ENCODE measurements at regions not wholly inside any gene's neighbourhood (a gene's known extent, or its start where the extent isn't known, plus 50 kb on each side); places are given as distances from the start of the nearest gene placed in this dataset.

- no peaks in the 10 kb centered on the region for H3K27me3 ChIP-seq
- peaks cover 0 to 5% (median 0%) of the 10 kb centered on the region in 4 donors for H3K9me3 ChIP-seq
- TF ChIP-seq CTCF (IDR thresholded peaks at IDR 0.05) (no peak), POLR2A (IDR thresholded peaks at IDR 0.05) (no peak)
- H3K36me3 ChIP-seq = no peaks in the 10 kb centered on the region
- DNase-seq = no peak
- H3K27ac ChIP-seq = no peak overlapping the region
- no peaks in the 10 kb centered on the region for H3K4me1 ChIP-seq
- no peak overlapping the region for H3K4me3 ChIP-seq
Measured at GRCh38 chr9:108374626-108375025, 481.2 kb downstream of the ACTL7B start.

- Histone ChIP-seq H3K27me3 (no peaks in the 10 kb centered on the region), H3K36me3 (no peaks in the 10 kb centered on the region), H3K4me3 (no peak overlapping the region), H3K4me1 (no peaks in the 10 kb centered on the region), H3K9me3 (no peaks in the 10 kb centered on the region), H3K27ac (no peak overlapping the region)
- no peak for DNase-seq
- TF ChIP-seq CTCF (IDR thresholded peaks at IDR 0.05) = no peak
- TF ChIP-seq POLR2A (IDR thresholded peaks at IDR 0.05) = no peak
Measured at GRCh38 chr9:108367188-108367587, 488.6 kb downstream of the ACTL7B start.

GRCh38 chr9:108363311-108363710 lies 492.5 kb downstream of the ACTL7B start:
- Histone ChIP-seq H3K4me3 (no peak overlapping the region), H3K9me3 (no peaks in the 10 kb centered on the region), H3K27me3 (no peaks in the 10 kb centered on the region), H3K36me3 (no peaks in the 10 kb centered on the region), H3K4me1 (no peaks in the 10 kb centered on the region), H3K27ac (no peak overlapping the region)
- no peak for DNase-seq
- TF ChIP-seq CTCF (IDR thresholded peaks at IDR 0.05) = no peak
- TF ChIP-seq POLR2A (IDR thresholded peaks at IDR 0.05) = no peak

GRCh38 chr9:108360304-108360703 lies 495.5 kb downstream of the ACTL7B start:
- no peak overlapping the region for H3K27ac ChIP-seq
- no peaks in the 10 kb centered on the region for H3K4me1 ChIP-seq
- H3K36me3 ChIP-seq = no peaks in the 10 kb centered on the region
- H3K4me3 ChIP-seq = no peak overlapping the region
- no peaks in the 10 kb centered on the region for H3K9me3 ChIP-seq
- DNase-seq = no peak
- TF ChIP-seq CTCF (IDR thresholded peaks at IDR 0.05) = no peak
- no peaks in the 10 kb centered on the region for H3K27me3 ChIP-seq

GRCh38 chr9:108356806-108357205 lies 499.0 kb downstream of the ACTL7B start:
- TF ChIP-seq CTCF (IDR thresholded peaks at IDR 0.05) = no peak
- TF ChIP-seq POLR2A (IDR thresholded peaks at IDR 0.05) = no peak

GRCh38 chr9:108351571-108351970 lies 504.2 kb downstream of the ACTL7B start:
- H3K9me3 ChIP-seq = no peaks in the 10 kb centered on the region
- H3K4me1 ChIP-seq = no peaks in the 10 kb centered on the region
- TF ChIP-seq POLR2A (IDR thresholded peaks at IDR 0.05) = no peak
- no peak for TF ChIP-seq CTCF (IDR thresholded peaks at IDR 0.05)
- H3K36me3 ChIP-seq = no peaks in the 10 kb centered on the region
- DNase-seq = no peak
- H3K4me3 ChIP-seq = no peak overlapping the region
- H3K27me3 ChIP-seq = no peaks in the 10 kb centered on the region
- H3K27ac ChIP-seq = no peak overlapping the region

More at GRCh38 chr9:108356806-108357205, 499.0 kb downstream of the ACTL7B start:
- Histone ChIP-seq H3K27ac (no peak overlapping the region), H3K4me3 (no peak overlapping the region), H3K4me1 (no peaks in the 10 kb centered on the region), H3K36me3 (no peaks in the 10 kb centered on the region), H3K27me3 (no peaks in the 10 kb centered on the region), H3K9me3 (no peaks in the 10 kb centered on the region)
- no peak for DNase-seq
